Transverse colon (tissue), 4 donors: ENCODE measurements at regions not wholly inside any gene's neighbourhood (a gene's known extent, or its start where the extent isn't known, plus 50 kb on each side); places are given as distances from the start of the nearest gene placed in this dataset.

ENCODE experiments used
- DNase-seq: peaks from one replicate; pipeline ENCODE4 v3.0.0-alpha.2; 2019
- H3K27ac ChIP-seq, 4 donors: fragments of 200-600 bp; sonication (generic); 2 replicates each; pipeline ENCODE4 v1.5.1; 2016 to 2018; ENCODE audit warnings: inconsistent platforms in 4 of 4
- H3K27me3 ChIP-seq: fragments of 200-600 bp; sonication (generic); 2 replicates; pipeline ENCODE4 v1.5.1; 2017; ENCODE audit warnings: inconsistent platforms
- H3K36me3 ChIP-seq, 4 donors: fragments of 200-600 bp; sonication (generic); 2 replicates each; pipeline ENCODE4 v1.5.1; 2017 to 2019; ENCODE audit warnings: inconsistent platforms in 4 of 4
- H3K4me1 ChIP-seq, 4 donors: fragments of 200-600 bp; sonication (generic); 2 replicates each; pipeline ENCODE4 v1.5.1; 2017 to 2020; ENCODE audit warnings: inconsistent platforms in 4 of 4
- H3K4me3 ChIP-seq, 4 donors: fragments of 200-600 bp; sonication (generic); 1 replicate in 1 of 4; 2 replicates in 3 of 4; pipeline versions ENCODE4 v1.5.1 to v1.6.1; 2017 to 2019; ENCODE audit warnings: inconsistent platforms in 4 of 4
- H3K9me3 ChIP-seq, 2 donors: fragments of 200-600 bp; sonication (generic); 2 replicates each; pipeline ENCODE4 v1.5.1; 2017 to 2019; ENCODE audit warnings: inconsistent platforms in 2 of 2
- EP300 ChIP-seq: sonication (generic); formaldehyde crosslinking; IDR thresholded peaks from one replicate; pipeline ENCODE4 v1.6.1; 2017; ENCODE audit warnings: antibody characterized with exemption, low read depth
- POLR2A ChIP-seq: fragments of 450-650 bp; IDR thresholded peaks from one replicate; pipeline ENCODE4 v1.6.1; 2016; ENCODE audit warnings: antibody characterized with exemption, mild to moderate bottlenecking, moderate library complexity
- POLR2AphosphoS5 ChIP-seq, 3 donors: sonication (generic); formaldehyde crosslinking; IDR thresholded peaks; one replicate each; pipeline ENCODE4 v1.6.1; 2016; ENCODE audit warnings: antibody characterized with exemption in 3 of 3
- WGBS, 2 donors: methylation state at CpG; one replicate each; pipeline ENCODE4 v1.1.5; 2018; ENCODE audit warnings: low coverage in 1 of 2; 5-methylcytosine and 5-hydroxymethylcytosine counted together
- in situ Hi-C, 4 donors: fragments of 200-750 bp; cut with MboI; loops; one replicate each; pipeline versions ENCODE4 v1.15.0 to v1.15.1; 2017; ENCODE audit warnings: low sequenced_read_pairs in 3 of 4, low pct_ligation_motif_present in 1 of 4, low pct_unique_long_range_greater_than_20kb in 1 of 4
- intact Hi-C: fragments of 100-400 bp; cut with DNase I; formaldehyde crosslinking; loops from one replicate; pipeline ENCODE4 v1.15.1; 2023; ENCODE audit warnings: low total_unique reads
- TF ChIP-seq, protein P1 (sequence below), 5 experiments: fragments of 200-600 bp in 3 of 5; fragments of 450-650 bp in 2 of 5; sonication (generic) in 3 of 5; IDR thresholded peaks; 1 replicate in 2 of 5; 2 replicates in 3 of 5; pipeline ENCODE4 v1.5.1; 2016 to 2017; ENCODE audit warnings: antibody characterized with exemption in 5 of 5, inconsistent platforms in 3 of 5, mild to moderate bottlenecking in 2 of 5, moderate library complexity in 1 of 5

DNA sequence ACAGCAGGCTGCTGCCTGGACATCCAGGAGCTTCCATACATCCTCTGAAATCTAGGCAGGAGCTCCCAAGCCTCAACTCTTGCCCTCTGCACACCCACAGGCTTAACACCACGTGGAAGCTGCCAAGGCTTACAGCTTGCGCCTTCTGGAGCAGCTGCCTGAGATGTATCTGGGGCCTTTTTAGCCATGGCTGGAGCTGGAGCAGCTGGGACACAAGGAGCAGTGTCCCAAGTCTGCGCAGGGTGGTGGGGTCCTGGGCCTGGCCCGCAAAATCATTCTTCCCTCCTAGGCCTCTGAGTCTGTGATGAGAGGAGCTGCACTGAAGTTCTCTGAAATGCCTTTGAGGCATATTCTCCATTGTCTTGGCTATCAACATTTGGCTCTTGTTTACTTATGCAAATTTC is 255.0 kb downstream of the DLL1 start:
- no peak overlapping the region for H3K27ac ChIP-seq
- peak; percentile 2 for DNase-seq
- intact Hi-C loops, result no loop called here
- H3K36me3 ChIP-seq, result no peaks in the 10 kb centered on the region
- TF ChIP-seq POLR2A (no peak), EP300 (no peak), POLR2AphosphoS5 (IDR thresholded peaks at IDR 0.05) (no peak)
- TF ChIP-seq, protein P1, sequence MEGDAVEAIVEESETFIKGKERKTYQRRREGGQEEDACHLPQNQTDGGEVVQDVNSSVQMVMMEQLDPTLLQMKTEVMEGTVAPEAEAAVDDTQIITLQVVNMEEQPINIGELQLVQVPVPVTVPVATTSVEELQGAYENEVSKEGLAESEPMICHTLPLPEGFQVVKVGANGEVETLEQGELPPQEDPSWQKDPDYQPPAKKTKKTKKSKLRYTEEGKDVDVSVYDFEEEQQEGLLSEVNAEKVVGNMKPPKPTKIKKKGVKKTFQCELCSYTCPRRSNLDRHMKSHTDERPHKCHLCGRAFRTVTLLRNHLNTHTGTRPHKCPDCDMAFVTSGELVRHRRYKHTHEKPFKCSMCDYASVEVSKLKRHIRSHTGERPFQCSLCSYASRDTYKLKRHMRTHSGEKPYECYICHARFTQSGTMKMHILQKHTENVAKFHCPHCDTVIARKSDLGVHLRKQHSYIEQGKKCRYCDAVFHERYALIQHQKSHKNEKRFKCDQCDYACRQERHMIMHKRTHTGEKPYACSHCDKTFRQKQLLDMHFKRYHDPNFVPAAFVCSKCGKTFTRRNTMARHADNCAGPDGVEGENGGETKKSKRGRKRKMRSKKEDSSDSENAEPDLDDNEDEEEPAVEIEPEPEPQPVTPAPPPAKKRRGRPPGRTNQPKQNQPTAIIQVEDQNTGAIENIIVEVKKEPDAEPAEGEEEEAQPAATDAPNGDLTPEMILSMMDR (IDR thresholded peaks at IDR 0.05), result no peak
- 75% methylated on average over 4 of the region's 4 CpGs; no CpG with 5 or more reads in 1 of the 2 donors for WGBS, 2 donors
- H3K9me3 ChIP-seq, result no peaks in the 10 kb centered on the region
- peaks cover 3 to 11% (median 8%) of the 10 kb centered on the region in 4 donors for H3K4me1 ChIP-seq
- in situ Hi-C loops, result no loop called here
- H3K27me3 ChIP-seq, result no peaks in the 10 kb centered on the region
- no peak overlapping the region for H3K4me3 ChIP-seq

DNA sequence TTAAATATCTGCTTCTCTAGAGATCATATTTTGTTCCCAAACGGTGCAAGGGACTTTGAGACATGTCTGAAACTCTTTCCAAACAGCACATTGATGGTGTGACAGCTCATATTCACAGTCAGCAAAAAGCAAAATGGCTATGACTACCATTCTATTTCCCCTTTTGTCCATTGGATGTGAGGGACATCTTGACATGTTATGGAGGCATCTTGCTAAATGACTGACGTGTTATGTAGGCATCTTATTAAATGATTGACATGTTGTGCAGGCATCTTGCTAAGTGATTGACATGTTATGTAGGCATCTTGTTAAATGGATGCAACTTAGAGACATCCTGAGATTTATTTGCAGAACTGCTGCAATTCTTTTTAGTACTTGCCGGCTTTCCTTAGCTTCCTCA is 255.8 kb downstream of the DLL1 start:
- no peak overlapping the region for H3K4me3 ChIP-seq
- WGBS, 2 donors, result 89 to 93% methylated on average over 2 to 3 of the region's 3 CpGs
- TF ChIP-seq EP300 (no peak), POLR2AphosphoS5 (IDR thresholded peaks at IDR 0.05) (no peak), POLR2A (no peak)
- TF ChIP-seq, protein P1 (IDR thresholded peaks at IDR 0.05), result no peak
- H3K9me3 ChIP-seq, result no peaks in the 10 kb centered on the region
- in situ Hi-C loops (no loop called here), intact Hi-C loops (no loop called here)
- no peak overlapping the region for H3K27ac ChIP-seq
- no peaks in the 10 kb centered on the region for H3K27me3 ChIP-seq
- H3K36me3 ChIP-seq, result no peaks in the 10 kb centered on the region
- no peak for DNase-seq
- peaks cover 3 to 13% (median 8%) of the 10 kb centered on the region in 4 donors for H3K4me1 ChIP-seq

DNA sequence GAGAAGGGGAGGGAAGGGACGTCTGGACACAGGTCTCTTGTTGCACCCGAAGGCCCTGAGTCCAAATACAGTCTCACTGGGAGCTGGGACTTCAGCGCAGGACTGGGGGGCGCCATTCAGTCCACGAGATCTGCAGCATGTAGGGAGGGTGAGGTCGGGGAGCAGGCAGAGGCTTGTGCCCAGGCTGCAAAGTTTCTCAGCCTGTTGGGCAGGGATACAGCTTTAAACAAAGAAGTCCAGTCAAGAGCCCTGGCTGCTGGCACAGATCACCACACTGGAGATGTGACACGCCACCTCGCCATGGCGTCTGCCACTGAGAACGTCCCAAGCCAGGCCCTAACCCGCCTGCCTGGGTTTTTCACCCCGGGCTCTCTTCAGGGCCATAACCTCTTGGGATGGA is 256.6 kb downstream of the DLL1 start:
- in situ Hi-C loops (no loop called here), intact Hi-C loops (no loop called here)
- Histone ChIP-seq H3K4me3 (no peak overlapping the region), H3K4me1 (peaks cover 3 to 13% (median 8%) of the 10 kb centered on the region in 4 donors), H3K27me3 (no peaks in the 10 kb centered on the region), H3K9me3 (no peaks in the 10 kb centered on the region), H3K27ac (no peak overlapping the region), H3K36me3 (no peaks in the 10 kb centered on the region)
- TF ChIP-seq EP300 (no peak), POLR2AphosphoS5 (IDR thresholded peaks at IDR 0.05) (no peak), POLR2A (no peak)
- TF ChIP-seq, protein P1 (IDR thresholded peaks at IDR 0.05), result no peak
- 79% methylated on average over 12 of the region's 12 CpGs; no CpG with 5 or more reads in 1 of the 2 donors for WGBS, 2 donors
- peak; percentile 1 for DNase-seq

DNA sequence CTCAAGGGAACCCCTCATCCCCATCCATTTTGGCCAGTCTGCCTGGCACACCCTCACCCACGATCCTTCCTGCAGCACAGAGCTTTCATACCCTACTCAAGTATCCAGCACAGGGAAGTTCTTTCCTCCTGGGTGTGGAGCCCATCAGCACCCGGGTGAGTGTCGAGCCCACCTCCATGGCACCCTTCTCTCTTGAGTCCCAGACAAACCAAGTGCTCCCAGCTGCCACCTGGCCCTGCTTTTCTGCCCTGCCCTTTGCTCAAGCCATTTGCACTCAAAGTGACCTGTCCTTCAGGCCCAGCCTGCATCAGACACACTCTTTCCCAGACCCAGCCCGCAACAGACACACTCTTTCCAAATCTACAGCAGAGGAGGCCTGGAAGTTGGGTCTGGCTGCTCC is 257.2 kb downstream of the DLL1 start:
- Histone ChIP-seq H3K4me3 (no peak overlapping the region), H3K27ac (no peak overlapping the region), H3K4me1 (peaks cover 3 to 13% (median 8%) of the 10 kb centered on the region in 4 donors), H3K36me3 (no peaks in the 10 kb centered on the region), H3K9me3 (no peaks in the 10 kb centered on the region), H3K27me3 (no peaks in the 10 kb centered on the region)
- in situ Hi-C loops, result no loop called here
- WGBS, 2 donors, result 86% methylated on average over 4 of the region's 4 CpGs; no CpG with 5 or more reads in 1 of the 2 donors
- peak; percentile 3 for DNase-seq
- no peak for TF ChIP-seq EP300
- TF ChIP-seq, protein P1 (IDR thresholded peaks at IDR 0.05), result no peak
- no peak for TF ChIP-seq POLR2A
- TF ChIP-seq POLR2AphosphoS5 (IDR thresholded peaks at IDR 0.05), result no peak
- intact Hi-C loops, result no loop called here
